ENCODE measurements at regions not wholly inside any gene's neighbourhood (a gene's known extent, or its start where the extent isn't known, plus 50 kb on each side); places are given as distances from the start of the nearest gene placed in this dataset.

DNA sequence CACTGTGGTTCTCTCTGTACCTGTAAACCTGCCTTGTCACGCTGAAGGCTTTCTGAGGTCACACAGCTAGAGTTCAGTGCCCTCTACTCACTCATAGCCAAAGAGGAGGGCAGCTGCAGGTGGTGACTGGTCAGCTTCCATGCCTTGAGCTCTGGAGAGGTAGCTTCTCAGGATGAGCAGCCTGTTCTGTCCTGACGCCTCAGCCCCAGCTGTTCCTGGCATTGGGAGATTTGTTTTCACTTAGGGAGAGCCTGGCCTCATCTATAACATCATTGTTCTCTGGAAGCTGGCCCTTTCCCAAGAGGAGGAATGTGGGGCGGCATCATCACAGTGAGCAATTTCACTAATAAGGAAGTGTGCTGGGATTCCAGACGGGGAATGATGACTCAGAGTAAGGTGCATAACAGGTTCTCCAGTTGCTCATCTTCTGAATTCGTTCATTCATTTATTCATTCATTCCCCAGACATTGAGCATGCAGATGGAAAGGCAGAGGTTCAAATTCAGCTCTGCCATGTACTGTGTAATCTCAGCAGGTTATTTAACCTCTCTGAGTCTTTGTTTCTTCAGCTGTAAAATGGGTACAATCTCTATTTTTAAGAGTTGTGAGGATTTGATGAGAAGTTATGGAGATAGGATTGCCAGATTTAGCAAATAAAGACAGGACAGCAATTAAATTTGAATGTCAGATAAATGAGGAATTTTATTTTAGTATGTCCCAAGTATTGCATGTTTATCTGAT, 255.8 kb upstream of the CRY1 start:
- TF ChIP-seq, protein P1, sequence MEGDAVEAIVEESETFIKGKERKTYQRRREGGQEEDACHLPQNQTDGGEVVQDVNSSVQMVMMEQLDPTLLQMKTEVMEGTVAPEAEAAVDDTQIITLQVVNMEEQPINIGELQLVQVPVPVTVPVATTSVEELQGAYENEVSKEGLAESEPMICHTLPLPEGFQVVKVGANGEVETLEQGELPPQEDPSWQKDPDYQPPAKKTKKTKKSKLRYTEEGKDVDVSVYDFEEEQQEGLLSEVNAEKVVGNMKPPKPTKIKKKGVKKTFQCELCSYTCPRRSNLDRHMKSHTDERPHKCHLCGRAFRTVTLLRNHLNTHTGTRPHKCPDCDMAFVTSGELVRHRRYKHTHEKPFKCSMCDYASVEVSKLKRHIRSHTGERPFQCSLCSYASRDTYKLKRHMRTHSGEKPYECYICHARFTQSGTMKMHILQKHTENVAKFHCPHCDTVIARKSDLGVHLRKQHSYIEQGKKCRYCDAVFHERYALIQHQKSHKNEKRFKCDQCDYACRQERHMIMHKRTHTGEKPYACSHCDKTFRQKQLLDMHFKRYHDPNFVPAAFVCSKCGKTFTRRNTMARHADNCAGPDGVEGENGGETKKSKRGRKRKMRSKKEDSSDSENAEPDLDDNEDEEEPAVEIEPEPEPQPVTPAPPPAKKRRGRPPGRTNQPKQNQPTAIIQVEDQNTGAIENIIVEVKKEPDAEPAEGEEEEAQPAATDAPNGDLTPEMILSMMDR (IDR thresholded peaks at IDR 0.05) = no peak
- no peak for TF ChIP-seq POLR2A (IDR thresholded peaks at IDR 0.05)

Measured in esophagus squamous epithelium (tissue), 4 donors.